H1 (cell line): ENCODE measurements at regions not wholly inside any gene's neighbourhood (a gene's known extent, or its start where the extent isn't known, plus 50 kb on each side); places are given as distances from the start of the nearest gene placed in this dataset.

Source experiments
- BACH1 ChIP-seq: IDR thresholded peaks from 2 replicates; pipeline ENCODE4 v1.6.1; 2012; ENCODE audit warnings: low read length, improper control_type of control experiment
- EP300 ChIP-seq, 2 experiments: IDR thresholded peaks; 1 replicate in 1 of 2; 2 replicates in 1 of 2; pipeline ENCODE4 v1.6.1; 2011 to 2012; ENCODE audit warnings: low read depth in 2 of 2, low read length in 2 of 2, mild to moderate bottlenecking in 2 of 2, borderline replicate concordance in 1 of 2, inconsistent platforms in 1 of 2, moderate library complexity in 1 of 2
- SAP30 ChIP-seq: fragments of 300-600 bp; sonication (generic); IDR thresholded peaks from 2 replicates; pipeline ENCODE4 v1.7.1; 2012; ENCODE audit warnings: low read length, moderate library complexity, mild to moderate bottlenecking, inconsistent platforms; ENCODE audit not compliant: insufficient read depth, insufficient replicate concordance
- SRF ChIP-seq: IDR thresholded peaks from 2 replicates; pipeline ENCODE4 v1.6.1; 2011; ENCODE audit warnings: mild to moderate bottlenecking, low read depth, low read length, moderate library complexity

DNA sequence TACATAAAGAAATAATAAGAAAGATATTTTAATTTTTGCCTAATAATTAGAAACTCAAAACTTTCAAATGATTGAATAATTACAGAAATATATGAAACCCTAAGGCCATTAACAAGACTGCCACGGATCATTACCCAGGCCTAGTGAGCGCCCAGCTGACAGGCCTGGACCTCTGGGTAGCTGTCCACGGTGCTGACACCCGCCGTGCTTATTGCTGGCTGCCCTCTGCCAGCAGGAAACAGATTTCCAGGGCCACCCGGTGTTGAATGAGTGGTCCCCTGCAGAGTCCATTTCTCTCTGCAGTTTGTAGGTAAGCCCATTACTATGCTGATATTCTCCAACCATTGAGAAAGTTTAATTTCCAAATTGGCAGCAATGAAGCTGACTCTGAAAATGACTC lies 254.4 kb upstream of the GJB5 start (continued):
- no peak for TF ChIP-seq EP300 (IDR thresholded peaks at IDR 0.05; ENCODE audit: borderline replicate concordance in 1 of 2, low read depth in 2 of 2, low read length in 2 of 2)
- TF ChIP-seq SRF = no peak
- TF ChIP-seq SAP30 = peak; percentile 78
- TF ChIP-seq BACH1 = no peak
